ENCODE measurements at regions not wholly inside any gene's neighbourhood (a gene's known extent, or its start where the extent isn't known, plus 50 kb on each side); places are given as distances from the start of the nearest gene placed in this dataset.

GRCh38 chr20:63126876-63127699 is 88.8 kb downstream of the YTHDF1 start:
- H3K4me1 ChIP-seq (ENCODE audit: insufficient read depth, low read length): 0 out of 2 replicates have a peak, but pooled peaks cover 3% of the 10 kb centered on the region
- H3K9me3 ChIP-seq (ENCODE audit: insufficient read depth, low read depth, low read length): no peaks in the 10 kb centered on the region
- H3K27me3 ChIP-seq (ENCODE audit: insufficient read depth, low read length): peaks cover 25% of the 10 kb centered on the region; the same call in 1 of the 2 replicates

DNA sequence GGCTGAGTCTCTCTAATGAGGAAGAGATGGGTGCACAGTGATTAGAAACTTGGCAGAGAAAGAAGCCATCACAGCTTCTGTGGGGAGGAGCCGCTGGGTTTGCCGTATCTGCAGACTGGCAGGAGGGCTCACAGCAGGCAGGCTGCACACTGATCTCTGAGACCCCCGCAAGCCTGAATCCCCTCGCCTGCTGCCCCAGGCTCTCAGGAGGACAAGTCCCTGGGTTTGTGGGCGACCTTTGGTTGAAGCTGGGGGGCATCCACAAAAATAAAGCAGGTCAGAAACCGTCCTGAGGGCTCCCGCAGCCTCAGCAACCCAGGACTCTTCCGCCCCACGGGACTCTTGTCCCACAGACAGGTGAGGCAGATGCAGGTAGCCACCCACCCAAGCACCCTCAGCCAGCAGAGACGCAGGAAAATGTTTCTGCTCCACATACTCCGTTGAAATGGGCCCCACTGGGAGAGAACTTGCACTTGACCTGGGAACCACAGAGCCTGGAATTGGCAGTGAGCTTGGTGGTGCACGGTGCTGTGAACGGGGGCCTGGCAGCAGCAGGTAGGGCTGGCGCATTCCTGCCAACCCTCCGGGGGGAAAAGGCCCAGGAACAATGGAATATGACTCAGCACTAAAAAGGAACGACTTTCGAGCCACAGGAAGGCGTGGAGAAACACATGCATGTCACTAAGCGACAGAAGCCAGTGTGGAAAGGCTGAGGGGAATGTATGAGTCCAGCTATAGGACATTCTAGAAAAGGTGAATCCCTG is 89.9 kb downstream of the YTHDF1 start:
- Histone ChIP-seq H3K9ac (ENCODE audit: low read depth, low read length) (no peak overlapping the region), H3K4me3 (ENCODE audit: low read length) (no peak overlapping the region), H3K27me3 (ENCODE audit: insufficient read depth, low read length) (peaks cover 24% of the 10 kb centered on the region; the same call in 1 of the 2 replicates), H3K9me3 (ENCODE audit: insufficient read depth, low read depth, low read length) (no peaks in the 10 kb centered on the region), H3K4me1 (ENCODE audit: insufficient read depth, low read length) (0 out of 2 replicates have a peak, but pooled peaks cover 3% of the 10 kb centered on the region), H3K27ac (ENCODE audit: low read length) (no peak overlapping the region), H3K36me3 (ENCODE audit: insufficient read depth, low read depth, low read length) (no peaks in the 10 kb centered on the region)

More at GRCh38 chr20:63126876-63127699, 88.8 kb downstream of the YTHDF1 start:
- Histone ChIP-seq H3K27ac (ENCODE audit: low read length) (no peak overlapping the region), H3K4me3 (ENCODE audit: low read length) (no peak overlapping the region), H3K9ac (ENCODE audit: low read depth, low read length) (no peak overlapping the region), H3K36me3 (ENCODE audit: insufficient read depth, low read depth, low read length) (no peaks in the 10 kb centered on the region)

DNA sequence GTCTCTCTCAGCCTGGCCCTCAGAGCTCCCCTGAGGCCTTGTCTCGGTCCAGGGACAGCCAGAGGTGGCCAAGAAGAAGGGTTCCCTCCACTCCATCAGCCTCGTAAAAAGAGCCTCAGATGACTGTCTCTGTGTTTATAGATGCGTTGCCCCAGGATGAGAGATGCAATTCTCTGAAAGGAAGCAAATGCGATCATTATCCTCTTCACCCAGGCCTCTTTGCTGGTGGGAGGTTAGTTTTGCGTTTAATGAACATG is 90.4 kb downstream of the YTHDF1 start:
- H3K9ac ChIP-seq (ENCODE audit: low read depth, low read length): no peak overlapping the region
- H3K9me3 ChIP-seq (ENCODE audit: insufficient read depth, low read depth, low read length): no peaks in the 10 kb centered on the region
- no peak overlapping the region for H3K27ac ChIP-seq (ENCODE audit: low read length)
- H3K4me1 ChIP-seq (ENCODE audit: insufficient read depth, low read length): 0 out of 2 replicates have a peak, but pooled peaks cover 1% of the 10 kb centered on the region
- peaks cover 19% of the 10 kb centered on the region; the same call in 1 of the 2 replicates for H3K27me3 ChIP-seq (ENCODE audit: insufficient read depth, low read length)
- no peaks in the 10 kb centered on the region for H3K36me3 ChIP-seq (ENCODE audit: insufficient read depth, low read depth, low read length)
- no peak overlapping the region for H3K4me3 ChIP-seq (ENCODE audit: low read length)

DNA sequence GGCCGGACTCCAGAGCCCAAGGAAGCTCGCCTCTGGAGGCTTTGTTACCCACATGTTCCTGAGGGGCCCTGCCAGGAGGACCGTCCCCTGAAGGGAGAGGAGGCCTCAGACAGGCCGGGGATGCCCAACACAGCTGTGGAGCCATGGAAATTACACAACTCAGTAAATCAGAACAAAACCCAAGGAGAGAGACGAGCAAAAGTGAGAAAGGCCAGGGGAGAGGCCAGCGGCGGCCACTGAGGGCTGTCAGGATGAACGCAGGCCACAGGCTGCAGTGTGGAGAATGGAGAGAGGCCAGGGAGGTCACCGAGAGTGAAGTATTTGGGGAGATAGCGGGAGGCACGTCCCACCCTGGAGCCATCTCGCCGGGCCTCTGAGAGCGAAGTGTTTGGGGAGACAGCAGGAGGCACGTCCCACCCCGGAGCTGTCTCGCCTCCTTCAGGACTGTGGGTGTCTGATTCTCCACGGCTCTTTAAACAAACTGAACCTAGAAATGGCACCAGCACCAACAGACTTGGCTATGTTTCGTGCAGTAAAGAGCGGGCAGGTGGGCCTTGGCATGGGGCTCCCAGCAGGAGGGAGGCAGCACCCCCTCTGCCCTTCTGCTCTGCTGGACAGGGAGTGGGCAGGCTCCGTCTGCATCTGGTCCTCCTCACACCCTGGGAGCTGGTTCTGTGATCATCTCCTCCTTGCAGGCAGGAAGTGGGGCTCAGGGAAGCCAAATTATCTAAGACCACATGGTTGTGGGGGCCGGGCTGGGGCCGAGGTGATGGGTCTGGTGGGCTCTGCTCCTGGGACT is 91.0 kb downstream of the YTHDF1 start:
- Histone ChIP-seq H3K4me3 (ENCODE audit: low read length) (no peak overlapping the region), H3K27me3 (ENCODE audit: insufficient read depth, low read length) (peaks cover 17% of the 10 kb centered on the region; the same call in 1 of the 2 replicates), H3K27ac (ENCODE audit: low read length) (no peak overlapping the region), H3K9me3 (ENCODE audit: insufficient read depth, low read depth, low read length) (no peaks in the 10 kb centered on the region), H3K4me1 (ENCODE audit: insufficient read depth, low read length) (no peaks in the 10 kb centered on the region), H3K36me3 (ENCODE audit: insufficient read depth, low read depth, low read length) (no peaks in the 10 kb centered on the region), H3K9ac (ENCODE audit: low read depth, low read length) (no peak overlapping the region)

GRCh38 chr20:63124092-63124781 is 91.7 kb downstream of the YTHDF1 start:
- Histone ChIP-seq H3K27me3 (ENCODE audit: insufficient read depth, low read length) (peaks cover 10% of the 10 kb centered on the region; the same call in 1 of the 2 replicates), H3K9me3 (ENCODE audit: insufficient read depth, low read depth, low read length) (no peaks in the 10 kb centered on the region)

GRCh38 chr20:63123331-63123741 is 92.6 kb downstream of the YTHDF1 start:
- no peaks in the 10 kb centered on the region for H3K4me1 ChIP-seq (ENCODE audit: insufficient read depth, low read length)
- H3K9ac ChIP-seq (ENCODE audit: low read depth, low read length): no peak overlapping the region
- H3K4me3 ChIP-seq (ENCODE audit: low read length): no peak overlapping the region
- H3K27ac ChIP-seq (ENCODE audit: low read length): no peak overlapping the region
- H3K9me3 ChIP-seq (ENCODE audit: insufficient read depth, low read depth, low read length): no peaks in the 10 kb centered on the region
- no peaks in the 10 kb centered on the region for H3K36me3 ChIP-seq (ENCODE audit: insufficient read depth, low read depth, low read length)
- H3K27me3 ChIP-seq (ENCODE audit: insufficient read depth, low read length): 0 out of 2 replicates have a peak, but pooled peaks cover 7% of the 10 kb centered on the region

More at GRCh38 chr20:63124092-63124781, 91.7 kb downstream of the YTHDF1 start:
- Histone ChIP-seq H3K27ac (ENCODE audit: low read length) (no peak overlapping the region), H3K9ac (ENCODE audit: low read depth, low read length) (no peak overlapping the region), H3K4me1 (ENCODE audit: insufficient read depth, low read length) (no peaks in the 10 kb centered on the region), H3K36me3 (ENCODE audit: insufficient read depth, low read depth, low read length) (no peaks in the 10 kb centered on the region), H3K4me3 (ENCODE audit: low read length) (no peak overlapping the region)

GRCh38 chr20:63122626-63123025 is 93.3 kb downstream of the YTHDF1 start:
- H3K4me1 ChIP-seq (ENCODE audit: insufficient read depth, low read length): no peaks in the 10 kb centered on the region
- 0 out of 2 replicates have a peak, but pooled peaks cover under 1% of the 10 kb centered on the region for H3K27me3 ChIP-seq (ENCODE audit: insufficient read depth, low read length)
- no peak overlapping the region for H3K4me3 ChIP-seq (ENCODE audit: low read length)
- no peak overlapping the region for H3K27ac ChIP-seq (ENCODE audit: low read length)
- no peak overlapping the region for H3K9ac ChIP-seq (ENCODE audit: low read depth, low read length)
- no peaks in the 10 kb centered on the region for H3K9me3 ChIP-seq (ENCODE audit: insufficient read depth, low read depth, low read length)
- H3K36me3 ChIP-seq (ENCODE audit: insufficient read depth, low read depth, low read length): no peaks in the 10 kb centered on the region

DNA sequence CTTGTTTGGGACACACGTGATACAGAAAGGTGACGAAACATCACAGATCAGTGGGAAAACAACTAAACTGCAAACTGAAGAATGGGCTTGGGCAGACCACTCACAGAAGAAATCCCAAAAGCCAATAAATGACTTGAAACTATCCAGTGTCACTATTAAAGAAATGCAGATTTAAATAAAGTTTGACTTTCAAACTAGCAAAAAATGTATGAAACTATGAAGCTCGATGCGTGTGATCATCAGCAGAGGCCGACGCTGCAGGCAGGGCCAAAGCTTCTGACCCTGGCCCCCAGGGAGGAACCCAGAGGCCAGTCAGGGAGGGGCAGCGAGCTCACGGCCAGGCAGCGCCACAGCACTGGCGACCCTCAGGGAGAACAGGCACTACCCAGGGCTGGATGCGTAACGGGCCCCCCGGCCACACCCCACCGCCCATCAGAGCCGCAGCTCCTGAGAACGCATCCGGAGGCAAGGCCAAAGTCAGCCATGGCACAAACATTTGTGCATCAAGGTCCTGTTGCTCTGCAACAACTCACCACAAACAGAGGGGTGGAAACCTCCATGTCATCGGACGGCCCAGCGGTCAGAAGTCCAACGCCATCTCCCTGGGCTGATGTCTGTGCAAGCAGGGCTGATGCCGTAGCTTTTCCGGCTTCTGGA is 94.1 kb downstream of the YTHDF1 start:
- Histone ChIP-seq H3K4me3 (ENCODE audit: low read length) (no peak overlapping the region), H3K27me3 (ENCODE audit: insufficient read depth, low read length) (0 out of 2 replicates have a peak, but pooled peaks cover under 1% of the 10 kb centered on the region)

GRCh38 chr20:63121246-63121645 is 94.7 kb downstream of the YTHDF1 start:
- H3K4me3 ChIP-seq (ENCODE audit: low read length): no peak overlapping the region
- peaks cover 5% of the 10 kb centered on the region; the same call in 1 of the 2 replicates for H3K27me3 ChIP-seq (ENCODE audit: insufficient read depth, low read length)

More for the DNA sequence above, 94.1 kb downstream of the YTHDF1 start:
- no peaks in the 10 kb centered on the region for H3K4me1 ChIP-seq (ENCODE audit: insufficient read depth, low read length)
- no peak overlapping the region for H3K9ac ChIP-seq (ENCODE audit: low read depth, low read length)
- no peaks in the 10 kb centered on the region for H3K9me3 ChIP-seq (ENCODE audit: insufficient read depth, low read depth, low read length)
- no peaks in the 10 kb centered on the region for H3K36me3 ChIP-seq (ENCODE audit: insufficient read depth, low read depth, low read length)
- H3K27ac ChIP-seq (ENCODE audit: low read length): no peak overlapping the region

DNA sequence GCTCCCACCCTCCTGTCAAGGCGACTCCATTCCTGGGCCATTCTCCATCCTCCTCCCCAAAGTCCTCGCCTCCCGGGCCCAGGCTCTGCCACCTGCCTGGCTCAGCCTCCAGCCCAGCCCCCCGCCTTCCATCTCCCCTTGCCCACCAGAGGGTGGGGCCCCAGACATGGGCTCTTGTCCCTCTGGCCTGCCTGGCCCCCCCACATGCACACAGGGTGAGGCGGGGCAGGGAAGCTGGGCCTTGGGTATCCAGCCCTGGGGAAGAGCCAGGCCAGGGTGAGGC is 95.2 kb downstream of the YTHDF1 start:
- no peak overlapping the region for H3K4me3 ChIP-seq (ENCODE audit: low read length)
- no peaks in the 10 kb centered on the region for H3K36me3 ChIP-seq (ENCODE audit: insufficient read depth, low read depth, low read length)
- no peaks in the 10 kb centered on the region for H3K9me3 ChIP-seq (ENCODE audit: insufficient read depth, low read depth, low read length)
- H3K4me1 ChIP-seq (ENCODE audit: insufficient read depth, low read length): no peaks in the 10 kb centered on the region
- H3K9ac ChIP-seq (ENCODE audit: low read depth, low read length): no peak overlapping the region
- peaks cover 10% of the 10 kb centered on the region; the same call in 1 of the 2 replicates for H3K27me3 ChIP-seq (ENCODE audit: insufficient read depth, low read length)
- H3K27ac ChIP-seq (ENCODE audit: low read length): no peak overlapping the region

More at GRCh38 chr20:63121246-63121645, 94.7 kb downstream of the YTHDF1 start:
- Histone ChIP-seq H3K9me3 (ENCODE audit: insufficient read depth, low read depth, low read length) (no peaks in the 10 kb centered on the region), H3K36me3 (ENCODE audit: insufficient read depth, low read depth, low read length) (no peaks in the 10 kb centered on the region), H3K4me1 (ENCODE audit: insufficient read depth, low read length) (no peaks in the 10 kb centered on the region), H3K27ac (ENCODE audit: low read length) (no peak overlapping the region), H3K9ac (ENCODE audit: low read depth, low read length) (no peak overlapping the region)
